SU-DHL-6 (cell line): ENCODE measurements at regions not wholly inside any gene's neighbourhood (a gene's known extent, or its start where the extent isn't known, plus 50 kb on each side); places are given as distances from the start of the nearest gene placed in this dataset.

Source experiments
- H2AFZ ChIP-seq: fragments of 200-600 bp; sonication (generic); 2 replicates; pipeline ENCODE4 v1.6.1; 2014; ENCODE audit warnings: low read depth, mild to moderate bottlenecking, moderate library complexity, mixed read lengths, antibody characterized with exemption, low read length; ENCODE audit not compliant: severe bottlenecking
- H3F3A ChIP-seq: fragments of 200-600 bp; shearing (Covaris generic); 2 replicates; pipeline ENCODE4 v1.6.0; 2016; ENCODE audit warnings: antibody characterized with exemption, mild to moderate bottlenecking; ENCODE audit not compliant: insufficient read depth
- H3K27ac ChIP-seq: fragments of 200-600 bp; sonication (generic); 2 replicates; pipeline ENCODE4 v1.5.1; 2016; ENCODE audit warnings: low read depth, mild to moderate bottlenecking, low read length, moderate library complexity, mixed read lengths
- H3K27me3 ChIP-seq: fragments of 200-600 bp; sonication (generic), shearing (Covaris generic); 2 replicates; pipeline ENCODE4 v1.6.0; 2014; ENCODE audit warnings: mild to moderate bottlenecking, low read length
- H3K36me3 ChIP-seq: fragments of 200-600 bp; sonication (generic); 2 replicates; pipeline ENCODE4 v1.6.1; 2014; ENCODE audit warnings: mild to moderate bottlenecking, low read length, mixed read lengths
- H3K4me2 ChIP-seq: fragments of 300-600, 200-600 bp; shearing (Covaris generic), sonication (generic); 2 replicates; pipeline ENCODE4 v1.6.0; 2014; ENCODE audit warnings: low read length, low read depth, mild to moderate bottlenecking; ENCODE audit not compliant: poor library complexity, severe bottlenecking
- H3K4me3 ChIP-seq: fragments of 200-600 bp; sonication (generic); 2 replicates; pipeline ENCODE4 v1.5.1; 2014; ENCODE audit warnings: antibody characterized with exemption, low read length, mild to moderate bottlenecking, mixed read lengths; ENCODE audit not compliant: insufficient read depth, poor library complexity, severe bottlenecking
- H3K79me2 ChIP-seq: fragments of 200-600 bp; sonication (generic); 2 replicates; pipeline ENCODE4 v1.6.1; 2014; ENCODE audit warnings: mild to moderate bottlenecking, low read length, moderate library complexity; ENCODE audit not compliant: insufficient read depth
- H3K9ac ChIP-seq: fragments of 200-600 bp; sonication (generic); 2 replicates; pipeline ENCODE4 v1.7.0; 2014; ENCODE audit warnings: mild to moderate bottlenecking, low read length
- H3K9me2 ChIP-seq: fragments of 200-600 bp; sonication (generic); replicated peaks from 2 replicates; pipeline ENCODE4 v1.6.1; 2014; ENCODE audit warnings: low read length; ENCODE audit not compliant: insufficient read depth
- H3K9me3 ChIP-seq: fragments of 200-600 bp; sonication (generic); 2 replicates; pipeline ENCODE4 v1.6.1; 2014; ENCODE audit warnings: low read length, mixed read lengths; ENCODE audit not compliant: insufficient read depth
- H4K20me1 ChIP-seq: fragments of 200-600 bp; sonication (generic); 2 replicates; pipeline ENCODE4 v1.6.1; 2014; ENCODE audit warnings: low read depth, mild to moderate bottlenecking, antibody characterized with exemption, low read length, moderate library complexity, mixed read lengths
- EZH2phosphoT487 ChIP-seq: fragments of 200-600 bp; sonication (generic), shearing (Covaris generic); conservative IDR thresholded peaks from 2 replicates; pipeline ENCODE4 v1.6.1; 2018; ENCODE audit warnings: mild to moderate bottlenecking, antibody characterized with exemption, low read length, moderate library complexity, mixed read lengths
- TF ChIP-seq, protein P1 (sequence below): fragments of 200-600 bp; sonication (generic); IDR thresholded peaks from one replicate; pipeline ENCODE4 v1.5.1; 2017; ENCODE audit warnings: antibody characterized with exemption, mild to moderate bottlenecking, low read length, moderate library complexity; ENCODE audit not compliant: insufficient read depth, poor library complexity, severe bottlenecking

DNA sequence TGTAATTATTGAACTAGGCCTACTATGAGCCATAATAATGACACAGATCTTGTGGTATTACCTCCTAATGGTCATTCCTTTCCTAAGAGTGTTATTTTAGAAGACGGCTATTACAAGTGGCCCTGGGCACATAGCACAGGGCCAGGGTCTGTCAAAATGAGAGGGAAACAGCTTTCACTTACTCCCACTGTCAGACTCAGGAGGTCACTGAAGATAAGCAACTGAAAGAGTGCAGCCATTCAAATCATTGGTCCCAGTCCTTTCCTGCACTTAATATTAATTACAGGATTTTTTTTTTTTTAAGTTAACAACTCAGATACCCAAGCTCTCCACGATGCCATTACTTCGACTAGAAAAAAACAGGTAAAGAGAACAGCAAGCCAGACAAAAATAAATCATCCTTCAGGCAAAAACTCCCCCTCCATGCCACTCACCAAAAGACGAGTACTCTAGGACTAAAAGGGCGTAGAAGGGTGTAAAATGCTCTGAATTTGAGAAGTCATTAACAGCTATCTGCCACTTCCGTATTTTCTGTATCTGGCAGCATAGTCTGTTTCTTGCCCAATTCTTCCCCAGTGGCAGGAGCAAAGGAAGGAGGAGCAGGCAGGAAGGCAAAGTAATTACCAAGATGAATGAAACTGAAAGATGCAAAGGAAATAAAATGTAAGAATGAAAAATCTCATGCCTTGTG lies 87.4 kb downstream of the ZNF608 start:
- H3K4me2 ChIP-seq = peak overlapping the region; percentile 93
- no peak for TF ChIP-seq EZH2phosphoT487
- TF ChIP-seq, protein P1, sequence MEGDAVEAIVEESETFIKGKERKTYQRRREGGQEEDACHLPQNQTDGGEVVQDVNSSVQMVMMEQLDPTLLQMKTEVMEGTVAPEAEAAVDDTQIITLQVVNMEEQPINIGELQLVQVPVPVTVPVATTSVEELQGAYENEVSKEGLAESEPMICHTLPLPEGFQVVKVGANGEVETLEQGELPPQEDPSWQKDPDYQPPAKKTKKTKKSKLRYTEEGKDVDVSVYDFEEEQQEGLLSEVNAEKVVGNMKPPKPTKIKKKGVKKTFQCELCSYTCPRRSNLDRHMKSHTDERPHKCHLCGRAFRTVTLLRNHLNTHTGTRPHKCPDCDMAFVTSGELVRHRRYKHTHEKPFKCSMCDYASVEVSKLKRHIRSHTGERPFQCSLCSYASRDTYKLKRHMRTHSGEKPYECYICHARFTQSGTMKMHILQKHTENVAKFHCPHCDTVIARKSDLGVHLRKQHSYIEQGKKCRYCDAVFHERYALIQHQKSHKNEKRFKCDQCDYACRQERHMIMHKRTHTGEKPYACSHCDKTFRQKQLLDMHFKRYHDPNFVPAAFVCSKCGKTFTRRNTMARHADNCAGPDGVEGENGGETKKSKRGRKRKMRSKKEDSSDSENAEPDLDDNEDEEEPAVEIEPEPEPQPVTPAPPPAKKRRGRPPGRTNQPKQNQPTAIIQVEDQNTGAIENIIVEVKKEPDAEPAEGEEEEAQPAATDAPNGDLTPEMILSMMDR = no peak
- peaks cover 98% of the 10 kb centered on the region for H3K79me2 ChIP-seq
- H4K20me1 ChIP-seq = no peaks in the 10 kb centered on the region
- H3K27ac ChIP-seq = peak overlapping the region; percentile 98
- peak overlapping the region; percentile 76 for H3K9ac ChIP-seq
- H3K9me2 ChIP-seq = no peaks in the 10 kb centered on the region
- H3F3A ChIP-seq = peaks cover 84% of the 10 kb centered on the region
- no peaks in the 10 kb centered on the region for H3K36me3 ChIP-seq
- peak overlapping the region; percentile 32 for H3K4me3 ChIP-seq
- no peaks in the 10 kb centered on the region for H3K27me3 ChIP-seq
- H3K9me3 ChIP-seq = no peaks in the 10 kb centered on the region
- H2AFZ ChIP-seq = no peak overlapping the region

DNA sequence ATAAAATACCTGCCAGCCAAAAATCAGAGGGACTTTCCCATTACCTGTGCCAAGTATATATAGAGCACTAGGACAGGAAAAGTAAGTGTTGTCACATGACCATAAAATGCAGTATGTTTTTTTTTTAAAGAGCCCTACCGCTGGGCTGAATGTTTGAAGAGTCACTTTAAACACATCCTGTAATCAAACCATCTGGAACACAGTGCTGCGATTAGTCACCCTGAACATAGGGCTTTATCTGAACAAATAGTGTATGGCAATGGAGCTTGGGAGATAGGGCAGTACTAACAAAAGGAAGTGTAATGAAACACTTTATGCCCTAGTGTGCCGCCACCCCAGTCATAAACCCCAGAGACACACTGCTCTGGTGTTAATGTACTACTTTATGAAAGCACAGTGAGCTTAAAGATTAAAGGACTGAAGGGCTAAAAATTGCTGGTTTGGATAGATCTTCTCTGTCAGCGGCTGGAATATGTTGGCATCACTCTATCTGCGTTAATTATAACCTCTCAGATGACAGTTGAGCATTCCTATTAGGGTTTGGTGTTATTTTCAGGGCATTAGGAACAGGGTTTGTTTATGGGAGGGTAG lies 90.4 kb downstream of the ZNF608 start:
- peak overlapping the region; percentile 76 for H3K9ac ChIP-seq
- no peaks in the 10 kb centered on the region for H3K36me3 ChIP-seq
- H3K4me3 ChIP-seq = peak overlapping the region; percentile 43
- H2AFZ ChIP-seq = no peak overlapping the region
- TF ChIP-seq EZH2phosphoT487 = no peak
- TF ChIP-seq, protein P1 = no peak
- no peaks in the 10 kb centered on the region for H3K9me3 ChIP-seq
- peaks cover 98% of the 10 kb centered on the region for H3K79me2 ChIP-seq
- peak overlapping the region; percentile 98 for H3K27ac ChIP-seq
- H3F3A ChIP-seq = peaks cover 87% of the 10 kb centered on the region
- no peaks in the 10 kb centered on the region for H4K20me1 ChIP-seq
- H3K27me3 ChIP-seq = no peaks in the 10 kb centered on the region
- peak overlapping the region; percentile 93 for H3K4me2 ChIP-seq
- no peaks in the 10 kb centered on the region for H3K9me2 ChIP-seq

DNA sequence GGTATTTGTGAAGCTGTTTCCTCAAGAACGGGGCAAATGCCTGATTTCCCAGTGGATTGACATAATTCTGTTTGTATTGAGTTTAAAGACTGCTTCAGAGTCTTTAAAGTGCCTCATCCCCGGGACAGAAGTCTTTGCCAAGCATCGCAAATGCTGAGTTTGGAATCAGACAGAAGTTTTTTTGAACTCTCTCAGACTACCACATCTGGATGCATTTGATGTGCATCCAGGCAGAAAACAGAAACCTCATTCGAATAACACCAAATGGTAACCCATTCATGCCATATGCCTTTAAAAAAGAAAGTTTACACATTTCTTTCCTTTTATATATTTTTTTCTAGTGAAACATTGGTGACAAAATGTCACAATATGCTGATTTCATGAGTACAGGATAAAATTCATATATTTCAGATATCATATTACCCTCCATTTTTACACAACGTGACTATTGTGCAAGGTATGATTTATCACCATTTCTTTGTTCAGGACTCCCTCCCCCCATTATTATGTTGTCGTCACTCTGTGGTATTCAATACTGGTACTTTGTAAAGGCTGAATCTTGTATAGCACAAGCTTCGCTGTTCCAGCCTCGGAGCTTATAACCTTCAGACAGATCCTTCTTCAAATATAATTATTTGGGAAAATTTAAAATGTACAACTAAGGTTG lies 91.1 kb downstream of the ZNF608 start:
- H3K9ac ChIP-seq = peak overlapping the region; percentile 76
- TF ChIP-seq, protein P1 = no peak
- TF ChIP-seq EZH2phosphoT487 = no peak
- no peak overlapping the region for H2AFZ ChIP-seq
- no peaks in the 10 kb centered on the region for H3K27me3 ChIP-seq
- H3K36me3 ChIP-seq = no peaks in the 10 kb centered on the region
- H3F3A ChIP-seq = peaks cover 88% of the 10 kb centered on the region
- peaks cover 95% of the 10 kb centered on the region for H3K79me2 ChIP-seq
- H3K4me3 ChIP-seq = peak overlapping the region; percentile 23
- no peaks in the 10 kb centered on the region for H4K20me1 ChIP-seq
- no peaks in the 10 kb centered on the region for H3K9me2 ChIP-seq
- peak overlapping the region; percentile 93 for H3K4me2 ChIP-seq
- H3K27ac ChIP-seq = peak overlapping the region; percentile 98
- no peaks in the 10 kb centered on the region for H3K9me3 ChIP-seq
